GM20431 (cell line): ENCODE measurements at regions not wholly inside any gene's neighbourhood (a gene's known extent, or its start where the extent isn't known, plus 50 kb on each side); places are given as distances from the start of the nearest gene placed in this dataset.

Experiments
- in situ Hi-C: fragments of 300-500 bp; cut with MseI, MboI; formaldehyde crosslinking; loops from one replicate; pipeline ENCODE4 v1.15.0; 2020; ENCODE audit warnings: low sequenced_read_pairs; ENCODE audit not compliant: unreplicated experiment

- in situ Hi-C loops: no loop called here
These were observed 94.6 kb upstream of the COL8A1 start for GRCh38 chr3:99543796-99544195.

- in situ Hi-C loops: no loop called here
These were observed 95.5 kb upstream of the COL8A1 start for GRCh38 chr3:99542767-99543518.

- in situ Hi-C loops: no loop called here
These were observed 97.2 kb upstream of the COL8A1 start for GRCh38 chr3:99541181-99541580.

GRCh38 chr3:99537416-99537815 is 101.0 kb upstream of the COL8A1 start:
- in situ Hi-C loops: no loop called here

GRCh38 chr3:99536555-99537314 is 101.7 kb upstream of the COL8A1 start:
- in situ Hi-C loops: no loop called here

GRCh38 chr3:99534951-99535704 is 103.3 kb upstream of the COL8A1 start:
- in situ Hi-C loops: no loop called here

- in situ Hi-C loops: no loop called here
These were observed 106.1 kb upstream of the COL8A1 start for GRCh38 chr3:99532246-99532645.

GRCh38 chr3:99529265-99529664 is 109.1 kb upstream of the COL8A1 start:
- in situ Hi-C loops: no loop called here

- in situ Hi-C loops: no loop called here
These were observed 111.5 kb upstream of the COL8A1 start for GRCh38 chr3:99526921-99527320.

- in situ Hi-C loops: no loop called here
These were observed 113.8 kb upstream of the COL8A1 start for GRCh38 chr3:99524559-99524958.

GRCh38 chr3:99523431-99524127 is 114.8 kb upstream of the COL8A1 start:
- in situ Hi-C loops: no loop called here

GRCh38 chr3:99522147-99522546 is 116.2 kb upstream of the COL8A1 start:
- in situ Hi-C loops: no loop called here

GRCh38 chr3:99521551-99521950 is 116.8 kb upstream of the COL8A1 start:
- in situ Hi-C loops: no loop called here

- in situ Hi-C loops: no loop called here
These were observed 117.9 kb upstream of the COL8A1 start for GRCh38 chr3:99520513-99520912.

- in situ Hi-C loops: no loop called here
These were observed 121.5 kb upstream of the COL8A1 start for GRCh38 chr3:99516936-99517335.

- in situ Hi-C loops: no loop called here
These were observed 122.5 kb upstream of the COL8A1 start for GRCh38 chr3:99515891-99516290.

- in situ Hi-C loops: no loop called here
These were observed 129.2 kb upstream of the COL8A1 start for GRCh38 chr3:99509224-99509623.

- in situ Hi-C loops: no loop called here
These were observed 130.2 kb upstream of the COL8A1 start for GRCh38 chr3:99508191-99508590.

GRCh38 chr3:99505646-99506269 is 132.6 kb upstream of the COL8A1 start:
- in situ Hi-C loops: no loop called here

GRCh38 chr3:99505200-99505599 is 133.2 kb upstream of the COL8A1 start:
- in situ Hi-C loops: no loop called here
